Sigmoid colon (tissue), 4 donors: ENCODE measurements at regions not wholly inside any gene's neighbourhood (a gene's known extent, or its start where the extent isn't known, plus 50 kb on each side); places are given as distances from the start of the nearest gene placed in this dataset.

Experiments
- EP300 ChIP-seq, 4 donors: sonication (generic); formaldehyde crosslinking; IDR thresholded peaks; one replicate each; pipeline ENCODE4 v1.6.1; 2017; ENCODE audit warnings: antibody characterized with exemption in 4 of 4
- POLR2AphosphoS5 ChIP-seq, 4 donors: sonication (generic); formaldehyde crosslinking; IDR thresholded peaks; one replicate each; pipeline ENCODE4 v1.6.1; 2017; ENCODE audit warnings: antibody characterized with exemption in 4 of 4
- TF ChIP-seq, protein P1 (sequence below), 4 experiments: fragments of 450-650 bp in 3 of 4; fragments of 200-600 bp in 1 of 4; IDR thresholded peaks; one replicate each; pipeline ENCODE4 v1.5.1; 2016 to 2019; ENCODE audit warnings: antibody characterized with exemption in 4 of 4, mild to moderate bottlenecking in 3 of 4, moderate library complexity in 2 of 4

- TF ChIP-seq, protein P1, sequence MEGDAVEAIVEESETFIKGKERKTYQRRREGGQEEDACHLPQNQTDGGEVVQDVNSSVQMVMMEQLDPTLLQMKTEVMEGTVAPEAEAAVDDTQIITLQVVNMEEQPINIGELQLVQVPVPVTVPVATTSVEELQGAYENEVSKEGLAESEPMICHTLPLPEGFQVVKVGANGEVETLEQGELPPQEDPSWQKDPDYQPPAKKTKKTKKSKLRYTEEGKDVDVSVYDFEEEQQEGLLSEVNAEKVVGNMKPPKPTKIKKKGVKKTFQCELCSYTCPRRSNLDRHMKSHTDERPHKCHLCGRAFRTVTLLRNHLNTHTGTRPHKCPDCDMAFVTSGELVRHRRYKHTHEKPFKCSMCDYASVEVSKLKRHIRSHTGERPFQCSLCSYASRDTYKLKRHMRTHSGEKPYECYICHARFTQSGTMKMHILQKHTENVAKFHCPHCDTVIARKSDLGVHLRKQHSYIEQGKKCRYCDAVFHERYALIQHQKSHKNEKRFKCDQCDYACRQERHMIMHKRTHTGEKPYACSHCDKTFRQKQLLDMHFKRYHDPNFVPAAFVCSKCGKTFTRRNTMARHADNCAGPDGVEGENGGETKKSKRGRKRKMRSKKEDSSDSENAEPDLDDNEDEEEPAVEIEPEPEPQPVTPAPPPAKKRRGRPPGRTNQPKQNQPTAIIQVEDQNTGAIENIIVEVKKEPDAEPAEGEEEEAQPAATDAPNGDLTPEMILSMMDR (IDR thresholded peaks at IDR 0.05): no peak
- TF ChIP-seq EP300 (IDR thresholded peaks at IDR 0.05): no peak
- TF ChIP-seq POLR2AphosphoS5 (IDR thresholded peaks at IDR 0.05): no peak
Observed at GRCh38 chr4:181685911-181686310, 557.3 kb upstream of the TENM3 start.
